SK-N-SH treated with all-trans-retinoic acid at 6 μM for 48 hours (cell line): ENCODE measurements at regions not wholly inside any gene's neighbourhood (a gene's known extent, or its start where the extent isn't known, plus 50 kb on each side); places are given as distances from the start of the nearest gene placed in this dataset.

Experiments
- ATAC-seq: fragments of 200-7000 bp; cut with Tn5 transposase; 3 replicates; pipeline ENCODE4 v1.9.1; 2020; ENCODE audit warnings: mild to moderate bottlenecking, moderate library complexity
- ARNTL ChIP-seq: fragments of 450-650 bp; formaldehyde crosslinking; IDR thresholded peaks from 2 replicates; pipeline ENCODE4 v1.5.0; 2020; ENCODE audit warnings: low read depth, mild to moderate bottlenecking, moderate library complexity, borderline replicate concordance
- CSDC2 ChIP-seq: fragments of 250-450 bp; sonication (Bioruptor Pico); IDR thresholded peaks from 2 replicates; pipeline ENCODE4 v1.5.0; 2020; ENCODE audit warnings: mild to moderate bottlenecking, moderate library complexity
- CSRNP3 ChIP-seq: fragments of 250-450 bp; sonication (Bioruptor Pico); IDR thresholded peaks from 2 replicates; pipeline ENCODE4 v1.5.1; 2021; ENCODE audit warnings: mild to moderate bottlenecking, moderate library complexity
- ESRRG ChIP-seq: fragments of 250-450 bp; sonication (Bioruptor Pico); IDR thresholded peaks from 2 replicates; pipeline ENCODE4 v1.6.1; 2021; ENCODE audit warnings: mild to moderate bottlenecking
- GLIS3 ChIP-seq: fragments of 250-450 bp; sonication (Bioruptor Pico); IDR thresholded peaks from 2 replicates; pipeline ENCODE4 v1.5.0; 2020; ENCODE audit warnings: mild to moderate bottlenecking, moderate library complexity
- OSR1 ChIP-seq: fragments of 250-450 bp; sonication (Bioruptor Pico); IDR thresholded peaks from 2 replicates; pipeline ENCODE4 v1.8.0; 2022; ENCODE audit warnings: moderate library complexity, mild to moderate bottlenecking, inconsistent platforms
- PATZ1 ChIP-seq: fragments of 250-450 bp; sonication (Bioruptor Pico); IDR thresholded peaks from 2 replicates; pipeline ENCODE4 v1.8.0; 2020; ENCODE audit warnings: mild to moderate bottlenecking, moderate library complexity, borderline replicate concordance
- POU6F1 ChIP-seq: fragments of 250-450 bp; sonication (Bioruptor Pico); IDR thresholded peaks from 2 replicates; pipeline ENCODE4 v1.8.0; 2021; ENCODE audit warnings: low read depth, mild to moderate bottlenecking, moderate library complexity, borderline replicate concordance
- RARB ChIP-seq: fragments of 250-450 bp; sonication (Bioruptor Pico); IDR thresholded peaks from 2 replicates; pipeline ENCODE4 v1.8.0; 2021; ENCODE audit warnings: mild to moderate bottlenecking, moderate library complexity
- SNAI2 ChIP-seq: fragments of 250-450 bp; sonication (Bioruptor Pico); IDR thresholded peaks from 2 replicates; pipeline ENCODE4 v1.5.0; 2020; ENCODE audit warnings: mild to moderate bottlenecking, moderate library complexity
- TCF4 ChIP-seq: fragments of 250-450 bp; sonication (Bioruptor Pico); IDR thresholded peaks from 2 replicates; pipeline ENCODE4 v1.8.0; 2021; ENCODE audit warnings: mild to moderate bottlenecking, moderate library complexity, borderline replicate concordance
- TOX ChIP-seq: fragments of 250-450 bp; sonication (Bioruptor Pico); IDR thresholded peaks from 2 replicates; pipeline ENCODE4 v1.8.0; 2021; ENCODE audit warnings: mild to moderate bottlenecking, moderate library complexity, borderline replicate concordance
- TSHZ2 ChIP-seq: fragments of 250-450 bp; sonication (Bioruptor Pico); IDR thresholded peaks from 2 replicates; pipeline ENCODE4 v1.5.0; 2020; ENCODE audit warnings: mild to moderate bottlenecking, moderate library complexity
- ZFP30 ChIP-seq: fragments of 450-650 bp; formaldehyde crosslinking; IDR thresholded peaks from 2 replicates; pipeline ENCODE4 v1.5.0; 2022; ENCODE audit warnings: mild to moderate bottlenecking, moderate library complexity
- ZNF565 ChIP-seq: fragments of 450-650 bp; formaldehyde crosslinking; conservative IDR thresholded peaks from 2 replicates; pipeline ENCODE4 v1.5.0; 2020; ENCODE audit warnings: low read depth, mild to moderate bottlenecking, moderate library complexity
- ZNF70 ChIP-seq: fragments of 450-650 bp; formaldehyde crosslinking; IDR thresholded peaks from 2 replicates; pipeline ENCODE4 v1.5.0; 2020; ENCODE audit warnings: mild to moderate bottlenecking, moderate library complexity
- ZNF8 ChIP-seq: fragments of 450-650 bp; formaldehyde crosslinking; IDR thresholded peaks from 2 replicates; pipeline ENCODE4 v1.5.0; 2020; ENCODE audit warnings: mild to moderate bottlenecking, moderate library complexity

- TF ChIP-seq POU6F1 (CRISPR knock-in tag), result no peak
- TF ChIP-seq ESRRG (CRISPR knock-in tag), result no peak
- TF ChIP-seq SNAI2 (CRISPR knock-in tag), result no peak
- no peak for TF ChIP-seq CSRNP3 (CRISPR knock-in tag)
- no peak for TF ChIP-seq TSHZ2 (CRISPR knock-in tag)
- TF ChIP-seq OSR1 (CRISPR knock-in tag), result no peak
- TF ChIP-seq TOX (CRISPR knock-in tag), result no peak
- no peak for TF ChIP-seq ZNF8 (CRISPR knock-in tag)
- TF ChIP-seq, all 23 proteins: peak for 0
- ATAC-seq, result peak; percentile 72
Measured at GRCh38 chr2:226644399-226644865, 155.2 kb downstream of the IRS1 start.

GRCh38 chr2:226643946-226644282 is 155.7 kb downstream of the IRS1 start:
- TF ChIP-seq CSDC2 (CRISPR knock-in tag) (no peak), ARNTL (CRISPR knock-in tag) (no peak), RARB (no peak), ZNF70 (CRISPR knock-in tag) (no peak), TCF4 (no peak), OSR1 (CRISPR knock-in tag) (no peak), SNAI2 (CRISPR knock-in tag) (no peak), TSHZ2 (CRISPR knock-in tag) (no peak)
- TF ChIP-seq, all 23 proteins: peak for 0
- ATAC-seq, result no peak

- no peak for ATAC-seq
- TF ChIP-seq PATZ1 (CRISPR knock-in tag) (no peak), ZFP30 (CRISPR knock-in tag) (no peak)
Measured at GRCh38 chr2:226643030-226643945, 156.3 kb downstream of the IRS1 start.

- no peak for ATAC-seq
- TF ChIP-seq CSDC2 (CRISPR knock-in tag), result no peak
- TF ChIP-seq ESRRG (CRISPR knock-in tag), result no peak
- TF ChIP-seq GLIS3, result no peak
- no peak for TF ChIP-seq PATZ1 (CRISPR knock-in tag)
- no peak for TF ChIP-seq ARNTL (CRISPR knock-in tag)
- TF ChIP-seq SNAI2 (CRISPR knock-in tag), result no peak
- no peak for TF ChIP-seq TSHZ2 (CRISPR knock-in tag)
- no peak for TF ChIP-seq ZNF8 (CRISPR knock-in tag)
- no peak for TF ChIP-seq ZNF565 (CRISPR knock-in tag)
Measured at GRCh38 chr2:226641008-226641407, 158.6 kb downstream of the IRS1 start.
